A549 (cell line): ENCODE measurements at regions not wholly inside any gene's neighbourhood (a gene's known extent, or its start where the extent isn't known, plus 50 kb on each side); places are given as distances from the start of the nearest gene placed in this dataset.

Experiments used
- ATAC-seq, 2 experiments: fragments of 200-7000 bp in 1 of 2; fragments of >200 bp in 1 of 2; cut with Nextera tagmentation in 1 of 2; cut with Tn5 transposase in 1 of 2; 3 replicates each; pipeline versions ENCODE4 v1.8.0 to v1.9.1; 2018 to 2020; ENCODE audit warnings: mild to moderate bottlenecking in 1 of 2, moderate library complexity in 1 of 2
- CTCF ChIA-PET: fragments of 300-600 bp; sonication (Branson Sonifier 250); formaldehyde crosslinking; extraction: SDS; loops from one replicate; lab custom pipeline; 2021; ENCODE audit warnings: antibody characterized with exemption, inconsistent platforms; lab: Yijun Ruan, JAX
- POLR2A ChIA-PET: fragments of 350-600 bp; formaldehyde crosslinking; extraction: SDS; loops from one replicate; lab custom pipeline; 2021; ENCODE audit warnings: antibody characterized with exemption, inconsistent platforms; lab: Yijun Ruan, JAX
- DNase-seq, 2 experiments: peaks; one replicate each; pipeline versions ENCODE4 v3.0.0 to v3.0.0-alpha.2; 2011 to 2016; ENCODE audit warnings: low read depth in 1 of 2, low spot score in 1 of 2
- FAIRE-seq: peaks from 2 replicates; lab custom pipeline; 2011; peaks lifted over from hg19 to GRCh38; lab: Jason Lieb, UNC
- H3K27ac ChIP-seq, 2 experiments: fragments of >200 bp; sonication (Bioruptor Twin); formaldehyde crosslinking; 3 replicates each; pipeline ENCODE4 v1.5.1; 2016 to 2017
- H3K4me1 ChIP-seq: fragments of >200 bp; sonication (Bioruptor Twin); formaldehyde crosslinking; 3 replicates; pipeline ENCODE4 v1.6.1; 2016
- H3K4me2 ChIP-seq: fragments of >200 bp; sonication (Bioruptor Twin); formaldehyde crosslinking; 3 replicates; pipeline ENCODE4 v1.6.1; 2016
- H3K4me3 ChIP-seq: fragments of >200 bp; sonication (Bioruptor Twin); formaldehyde crosslinking; 3 replicates; pipeline ENCODE4 v1.5.1; 2016
- H3K9me3 ChIP-seq: fragments of >200 bp; sonication (Bioruptor Twin); formaldehyde crosslinking; 3 replicates; pipeline ENCODE4 v1.6.1; 2016
- CBX2 ChIP-seq: fragments of 200-600 bp; sonication (generic); IDR thresholded peaks from 2 replicates; pipeline ENCODE4 v1.6.1; 2016; ENCODE audit warnings: low read depth, mild to moderate bottlenecking, borderline replicate concordance
- CBX8 ChIP-seq: fragments of 200-600 bp; sonication (generic); IDR thresholded peaks from 2 replicates; pipeline ENCODE4 v1.6.1; 2016
- E2F6 ChIP-seq: IDR thresholded peaks from 2 replicates; pipeline ENCODE4 v1.6.1; 2012; ENCODE audit warnings: low read depth, borderline replicate concordance
- EP300 ChIP-seq, 2 experiments: fragments of >200 bp; sonication (Bioruptor Twin); formaldehyde crosslinking; IDR thresholded peaks; 2 replicates in 1 of 2; 3 replicates in 1 of 2; pipeline ENCODE4 v1.6.1; 2016 to 2017
- FOSL2 ChIP-seq, 2 experiments: fragments of 450-650 bp in 1 of 2; fragments of >200 bp in 1 of 2; sonication (Bioruptor Twin) in 1 of 2; formaldehyde crosslinking; IDR thresholded peaks; 2 replicates each; pipeline versions ENCODE4 v1.5.0 to v1.6.1; 2016 to 2020; ENCODE audit warnings: mild to moderate bottlenecking in 1 of 2, moderate library complexity in 1 of 2
- FOXS1 ChIP-seq: fragments of 250-450 bp; sonication (Bioruptor Pico); IDR thresholded peaks from 2 replicates; pipeline ENCODE4 v1.5.0; 2020; ENCODE audit warnings: mild to moderate bottlenecking, moderate library complexity
- GATA3 ChIP-seq: IDR thresholded peaks from 2 replicates; pipeline ENCODE4 v1.6.1; 2012; ENCODE audit warnings: borderline replicate concordance
- HEYL ChIP-seq: fragments of 250-450 bp; sonication (Bioruptor Pico); IDR thresholded peaks from 2 replicates; pipeline ENCODE4 v1.8.0; 2021; ENCODE audit warnings: mild to moderate bottlenecking, moderate library complexity
- JUNB ChIP-seq: fragments of >200 bp; sonication (Bioruptor Twin); formaldehyde crosslinking; IDR thresholded peaks from 2 replicates; pipeline ENCODE4 v1.6.1; 2016
- KDM1A ChIP-seq: fragments of 200-600 bp; sonication (generic); IDR thresholded peaks from 2 replicates; pipeline ENCODE4 v1.6.1; 2016; ENCODE audit warnings: low read depth, mild to moderate bottlenecking
- MAFK ChIP-seq: fragments of 450-650 bp; IDR thresholded peaks from 2 replicates; pipeline ENCODE4 v1.6.1; 2014; ENCODE audit not compliant: partially characterized antibody
- MAZ ChIP-seq: fragments of 150-350 bp; IDR thresholded peaks from 2 replicates; pipeline ENCODE4 v1.6.1; 2014; ENCODE audit warnings: antibody characterized with exemption, low read depth, low read length, borderline replicate concordance
- NR3C1 ChIP-seq: fragments of >200 bp; sonication (Bioruptor Twin); formaldehyde crosslinking; IDR thresholded peaks from 3 replicates; pipeline ENCODE4 v1.6.1; 2017
- POLR2A ChIP-seq: IDR thresholded peaks from 2 replicates; pipeline ENCODE4 v1.6.1; 2012; ENCODE audit warnings: mild to moderate bottlenecking, low read length
- SREBF2 ChIP-seq: fragments of 450-650 bp; IDR thresholded peaks from 2 replicates; pipeline ENCODE4 v1.6.1; 2014; ENCODE audit warnings: mild to moderate bottlenecking, moderate library complexity
- WGBS: methylation state at CpG from one replicate; pipeline ENCODE4 v1.1.6; 2017; ENCODE audit errors: missing lambda C conversion rate; 5-methylcytosine and 5-hydroxymethylcytosine counted together
- TF ChIP-seq, protein P1 (sequence below): fragments of 150-350 bp; IDR thresholded peaks from 2 replicates; pipeline ENCODE4 v1.6.1; 2014; ENCODE audit warnings: low read depth, mild to moderate bottlenecking, low read length
- TF ChIP-seq, protein P2 (sequence below): fragments of >200 bp; sonication (Bioruptor Twin); formaldehyde crosslinking; IDR thresholded peaks from 3 replicates; pipeline ENCODE4 v1.5.1; 2016
- TF ChIP-seq, protein P3 (sequence below): fragments of 250-450 bp; sonication (Bioruptor Pico); IDR thresholded peaks from 2 replicates; pipeline ENCODE4 v1.5.0; 2020; ENCODE audit warnings: low read depth, mild to moderate bottlenecking, moderate library complexity
- TF ChIP-seq, protein P4 (sequence below): IDR thresholded peaks from 2 replicates; pipeline ENCODE4 v1.6.1; 2012
- TF ChIP-seq, protein P5 (sequence below): IDR thresholded peaks from 2 replicates; pipeline ENCODE4 v1.6.1; 2012
- TF ChIP-seq, protein P6 (sequence below): fragments of 200-600 bp; sonication (generic); IDR thresholded peaks from 2 replicates; pipeline ENCODE4 v1.6.1; 2016; ENCODE audit warnings: antibody characterized with exemption, mild to moderate bottlenecking, moderate library complexity

DNA sequence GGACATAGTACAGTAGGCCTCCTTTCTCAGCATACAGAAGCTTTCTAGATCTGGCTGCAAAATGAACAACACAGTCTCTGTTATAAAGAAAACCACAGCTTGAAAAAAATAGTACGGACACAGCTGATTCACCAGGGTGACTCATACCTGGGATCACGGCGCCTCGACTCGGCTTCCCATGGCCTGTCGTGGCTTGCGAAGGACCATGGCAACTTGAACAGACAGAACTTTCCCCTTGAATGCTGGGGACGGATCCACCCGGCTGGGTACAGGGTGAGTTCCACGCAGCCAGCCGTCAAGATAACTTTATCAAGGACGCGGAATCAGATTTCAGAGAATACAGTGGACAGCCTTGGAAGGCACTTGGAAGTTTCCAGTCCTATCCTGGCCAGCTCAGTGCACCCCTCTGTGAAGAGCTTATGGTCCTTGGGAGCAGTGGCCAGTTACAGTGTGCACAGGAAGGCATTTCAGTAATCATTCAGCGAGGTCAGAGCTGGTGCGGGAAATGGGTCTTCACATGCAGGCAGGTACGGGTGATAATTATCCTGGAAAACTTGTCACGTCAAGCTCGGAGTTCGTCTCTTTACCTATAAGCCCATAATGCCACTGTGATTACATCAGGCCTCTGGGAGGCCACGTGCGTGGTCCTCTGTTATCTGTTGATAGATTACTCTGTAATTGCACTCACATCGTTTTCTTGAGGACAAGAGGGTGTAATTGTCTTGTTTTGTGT, 57.9 kb upstream of the MAF start:
- 54% methylated on average over 22 of the region's 22 CpGs for WGBS
- Histone ChIP-seq H3K4me1 (peaks cover 9% of the 10 kb centered on the region; the same call in 2 of the 3 replicates), H3K9me3 (no peaks in the 10 kb centered on the region), H3K4me2 (peak overlapping the region; percentile 21; the same call in 1 of the 3 replicates), H3K27ac (peak overlapping the region in 1 of 2 experiments; percentile 36; a peak in 2 of 6 replicates), H3K4me3 (no peak overlapping the region)
- ATAC-seq (peak; percentile 84 to 86), FAIRE-seq (no peak), DNase-seq (peak; percentile 29 to 46)
- TF ChIP-seq, protein P1, sequence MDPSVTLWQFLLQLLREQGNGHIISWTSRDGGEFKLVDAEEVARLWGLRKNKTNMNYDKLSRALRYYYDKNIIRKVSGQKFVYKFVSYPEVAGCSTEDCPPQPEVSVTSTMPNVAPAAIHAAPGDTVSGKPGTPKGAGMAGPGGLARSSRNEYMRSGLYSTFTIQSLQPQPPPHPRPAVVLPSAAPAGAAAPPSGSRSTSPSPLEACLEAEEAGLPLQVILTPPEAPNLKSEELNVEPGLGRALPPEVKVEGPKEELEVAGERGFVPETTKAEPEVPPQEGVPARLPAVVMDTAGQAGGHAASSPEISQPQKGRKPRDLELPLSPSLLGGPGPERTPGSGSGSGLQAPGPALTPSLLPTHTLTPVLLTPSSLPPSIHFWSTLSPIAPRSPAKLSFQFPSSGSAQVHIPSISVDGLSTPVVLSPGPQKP, result no peak
- TF ChIP-seq EP300 (IDR thresholded peaks at IDR 0.05) (no peak), E2F6 (no peak), FOSL2 (IDR thresholded peaks at IDR 0.05) (peak; percentile 69), FOSL2 (CRISPR knock-in tag; IDR thresholded peaks at IDR 0.05) (peak; percentile 76), SREBF2 (no peak), FOXS1 (CRISPR knock-in tag) (no peak), POLR2A (no peak), JUNB (peak; percentile 61; the same call in 1 of the 2 replicates), GATA3 (no peak), NR3C1 (no peak), CBX8 (no peak), MAZ (no peak), CBX2 (no peak)
- TF ChIP-seq, protein P2, sequence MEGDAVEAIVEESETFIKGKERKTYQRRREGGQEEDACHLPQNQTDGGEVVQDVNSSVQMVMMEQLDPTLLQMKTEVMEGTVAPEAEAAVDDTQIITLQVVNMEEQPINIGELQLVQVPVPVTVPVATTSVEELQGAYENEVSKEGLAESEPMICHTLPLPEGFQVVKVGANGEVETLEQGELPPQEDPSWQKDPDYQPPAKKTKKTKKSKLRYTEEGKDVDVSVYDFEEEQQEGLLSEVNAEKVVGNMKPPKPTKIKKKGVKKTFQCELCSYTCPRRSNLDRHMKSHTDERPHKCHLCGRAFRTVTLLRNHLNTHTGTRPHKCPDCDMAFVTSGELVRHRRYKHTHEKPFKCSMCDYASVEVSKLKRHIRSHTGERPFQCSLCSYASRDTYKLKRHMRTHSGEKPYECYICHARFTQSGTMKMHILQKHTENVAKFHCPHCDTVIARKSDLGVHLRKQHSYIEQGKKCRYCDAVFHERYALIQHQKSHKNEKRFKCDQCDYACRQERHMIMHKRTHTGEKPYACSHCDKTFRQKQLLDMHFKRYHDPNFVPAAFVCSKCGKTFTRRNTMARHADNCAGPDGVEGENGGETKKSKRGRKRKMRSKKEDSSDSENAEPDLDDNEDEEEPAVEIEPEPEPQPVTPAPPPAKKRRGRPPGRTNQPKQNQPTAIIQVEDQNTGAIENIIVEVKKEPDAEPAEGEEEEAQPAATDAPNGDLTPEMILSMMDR, result no peak
- TF ChIP-seq, protein P3, sequence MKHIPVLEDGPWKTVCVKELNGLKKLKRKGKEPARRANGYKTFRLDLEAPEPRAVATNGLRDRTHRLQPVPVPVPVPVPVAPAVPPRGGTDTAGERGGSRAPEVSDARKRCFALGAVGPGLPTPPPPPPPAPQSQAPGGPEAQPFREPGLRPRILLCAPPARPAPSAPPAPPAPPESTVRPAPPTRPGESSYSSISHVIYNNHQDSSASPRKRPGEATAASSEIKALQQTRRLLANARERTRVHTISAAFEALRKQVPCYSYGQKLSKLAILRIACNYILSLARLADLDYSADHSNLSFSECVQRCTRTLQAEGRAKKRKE (CRISPR knock-in tag), result no peak
- TF ChIP-seq, protein P4, sequence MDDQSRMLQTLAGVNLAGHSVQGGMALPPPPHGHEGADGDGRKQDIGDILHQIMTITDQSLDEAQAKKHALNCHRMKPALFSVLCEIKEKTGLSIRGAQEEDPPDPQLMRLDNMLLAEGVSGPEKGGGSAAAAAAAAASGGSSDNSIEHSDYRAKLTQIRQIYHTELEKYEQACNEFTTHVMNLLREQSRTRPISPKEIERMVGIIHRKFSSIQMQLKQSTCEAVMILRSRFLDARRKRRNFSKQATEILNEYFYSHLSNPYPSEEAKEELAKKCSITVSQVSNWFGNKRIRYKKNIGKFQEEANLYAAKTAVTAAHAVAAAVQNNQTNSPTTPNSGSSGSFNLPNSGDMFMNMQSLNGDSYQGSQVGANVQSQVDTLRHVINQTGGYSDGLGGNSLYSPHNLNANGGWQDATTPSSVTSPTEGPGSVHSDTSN, result 0 out of 2 replicates have a peak, but pooled peaks have one; percentile 48
- TF ChIP-seq, protein P5, sequence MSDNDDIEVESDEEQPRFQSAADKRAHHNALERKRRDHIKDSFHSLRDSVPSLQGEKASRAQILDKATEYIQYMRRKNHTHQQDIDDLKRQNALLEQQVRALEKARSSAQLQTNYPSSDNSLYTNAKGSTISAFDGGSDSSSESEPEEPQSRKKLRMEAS, result peak; percentile 50; the same call in 1 of the 2 replicates
- ChIA-PET CTCF (interaction anchor here (0.8 to 1.1 kb wide), 2 partner anchors 12 to 18 kb away, joined by 3 read pairs; no protein-coding TSS in a partner anchor), POLR2A (no interaction called here)

DNA sequence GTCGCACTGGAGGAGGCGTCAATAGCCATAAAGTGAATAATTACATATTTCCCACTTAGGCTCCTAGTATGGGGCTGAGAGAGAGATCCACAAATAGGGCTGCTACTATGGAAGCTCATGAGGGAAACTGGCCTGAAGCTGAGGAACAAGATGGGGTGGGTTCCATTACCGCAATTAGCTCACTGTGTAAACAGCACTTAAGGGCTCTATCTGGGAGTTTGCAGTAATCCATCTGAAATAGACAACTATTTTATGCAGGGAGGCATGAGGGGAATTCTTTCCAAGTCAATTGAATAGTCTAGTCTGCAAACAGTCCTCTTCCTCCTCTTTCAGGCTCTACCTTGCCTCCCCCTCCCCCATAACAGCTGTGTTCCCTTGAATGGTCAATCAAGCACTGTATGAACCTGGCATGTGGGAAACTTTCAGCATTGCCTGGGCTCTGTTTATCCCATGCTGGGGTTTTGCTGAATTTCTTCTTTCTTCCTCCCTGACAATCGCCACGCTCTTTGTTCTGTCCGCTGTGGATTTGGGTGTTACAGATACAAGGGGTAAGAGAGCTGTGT, 56.1 kb upstream of the MAF start:
- WGBS, result 91% methylated on average over 6 of the region's 6 CpGs
- ChIA-PET CTCF (no interaction called here), POLR2A (no interaction called here)
- Histone ChIP-seq H3K4me1 (peaks cover 12% of the 10 kb centered on the region; the same call in 2 of the 3 replicates), H3K9me3 (no peaks in the 10 kb centered on the region), H3K4me2 (no peak overlapping the region), H3K27ac (no peak overlapping the region), H3K4me3 (no peak overlapping the region)
- DNase-seq, result no peak
- no peak for ATAC-seq
- no peak for TF ChIP-seq CBX2
- no peak for TF ChIP-seq FOXS1 (CRISPR knock-in tag)
- TF ChIP-seq GATA3, result no peak
- TF ChIP-seq, protein P6, sequence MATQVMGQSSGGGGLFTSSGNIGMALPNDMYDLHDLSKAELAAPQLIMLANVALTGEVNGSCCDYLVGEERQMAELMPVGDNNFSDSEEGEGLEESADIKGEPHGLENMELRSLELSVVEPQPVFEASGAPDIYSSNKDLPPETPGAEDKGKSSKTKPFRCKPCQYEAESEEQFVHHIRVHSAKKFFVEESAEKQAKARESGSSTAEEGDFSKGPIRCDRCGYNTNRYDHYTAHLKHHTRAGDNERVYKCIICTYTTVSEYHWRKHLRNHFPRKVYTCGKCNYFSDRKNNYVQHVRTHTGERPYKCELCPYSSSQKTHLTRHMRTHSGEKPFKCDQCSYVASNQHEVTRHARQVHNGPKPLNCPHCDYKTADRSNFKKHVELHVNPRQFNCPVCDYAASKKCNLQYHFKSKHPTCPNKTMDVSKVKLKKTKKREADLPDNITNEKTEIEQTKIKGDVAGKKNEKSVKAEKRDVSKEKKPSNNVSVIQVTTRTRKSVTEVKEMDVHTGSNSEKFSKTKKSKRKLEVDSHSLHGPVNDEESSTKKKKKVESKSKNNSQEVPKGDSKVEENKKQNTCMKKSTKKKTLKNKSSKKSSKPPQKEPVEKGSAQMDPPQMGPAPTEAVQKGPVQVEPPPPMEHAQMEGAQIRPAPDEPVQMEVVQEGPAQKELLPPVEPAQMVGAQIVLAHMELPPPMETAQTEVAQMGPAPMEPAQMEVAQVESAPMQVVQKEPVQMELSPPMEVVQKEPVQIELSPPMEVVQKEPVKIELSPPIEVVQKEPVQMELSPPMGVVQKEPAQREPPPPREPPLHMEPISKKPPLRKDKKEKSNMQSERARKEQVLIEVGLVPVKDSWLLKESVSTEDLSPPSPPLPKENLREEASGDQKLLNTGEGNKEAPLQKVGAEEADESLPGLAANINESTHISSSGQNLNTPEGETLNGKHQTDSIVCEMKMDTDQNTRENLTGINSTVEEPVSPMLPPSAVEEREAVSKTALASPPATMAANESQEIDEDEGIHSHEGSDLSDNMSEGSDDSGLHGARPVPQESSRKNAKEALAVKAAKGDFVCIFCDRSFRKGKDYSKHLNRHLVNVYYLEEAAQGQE, result no peak
- no peak for TF ChIP-seq HEYL
- TF ChIP-seq CBX8, result no peak
- TF ChIP-seq MAFK, result no peak
- no peak for TF ChIP-seq KDM1A
- no peak for FAIRE-seq
